H1 (cell line): ENCODE measurements at regions not wholly inside any gene's neighbourhood (a gene's known extent, or its start where the extent isn't known, plus 50 kb on each side); places are given as distances from the start of the nearest gene placed in this dataset.

ENCODE experiments used
- CTCF ChIA-PET: fragments of 300-600 bp; sonication (Branson Sonifier 250); formaldehyde crosslinking; loops from one replicate; lab custom pipeline; 2021; ENCODE audit not compliant: partially characterized antibody; lab: Charles Lee
- POLR2A ChIA-PET: fragments of 300-600 bp; sonication (Branson Sonifier 250); formaldehyde crosslinking; loops from one replicate; lab custom pipeline; 2021; ENCODE audit warnings: inconsistent platforms; ENCODE audit not compliant: partially characterized antibody; lab: Charles Lee
- DNase-seq, 2 experiments: peaks; one replicate each; pipeline versions ENCODE4 v3.0.0 to v3.0.0-alpha.2; 2010 to 2022; ENCODE audit warnings: low spot score in 2 of 2, low read depth in 1 of 2, mixed read lengths in 1 of 2
- FAIRE-seq: peaks from 2 replicates; lab custom pipeline; 2011; peaks lifted over from hg19 to GRCh38; lab: Jason Lieb, UNC
- H2AFZ ChIP-seq: 2 replicates; pipeline ENCODE4 v1.8.1; 2012; ENCODE audit warnings: low read length, inconsistent platforms
- H2AK5ac ChIP-seq: 2 replicates; pipeline ENCODE4 v1.6.1; 2013; ENCODE audit warnings: low read depth, low read length
- H2BK120ac ChIP-seq: replicated peaks from 2 replicates; pipeline ENCODE3; 2013; ENCODE audit warnings: low read depth, low read length, inconsistent platforms
- H2BK12ac ChIP-seq: 2 replicates; pipeline ENCODE4 v1.6.1; 2013; ENCODE audit warnings: low read depth, low read length
- H2BK15ac ChIP-seq: 2 replicates; pipeline ENCODE4 v1.6.1; 2013; ENCODE audit warnings: low read length
- H2BK20ac ChIP-seq: 2 replicates; pipeline ENCODE4 v1.6.1; 2013; ENCODE audit warnings: low read length
- H2BK5ac ChIP-seq: 2 replicates; pipeline ENCODE4 v1.6.1; 2013; ENCODE audit warnings: low read depth, low read length
- H3K14ac ChIP-seq: 2 replicates; pipeline ENCODE4 v1.6.1; 2013; ENCODE audit warnings: inconsistent platforms; ENCODE audit not compliant: insufficient read length
- H3K18ac ChIP-seq: 2 replicates; pipeline ENCODE4 v1.6.1; 2013; ENCODE audit warnings: low read length; ENCODE audit errors: extremely low read depth
- H3K23ac ChIP-seq: 2 replicates; pipeline ENCODE4 v1.6.1; 2013; ENCODE audit warnings: inconsistent platforms; ENCODE audit not compliant: insufficient read length
- H3K23me2 ChIP-seq: 2 replicates; pipeline ENCODE4 v1.6.1; 2013; ENCODE audit warnings: low read depth, low read length
- H3K27ac ChIP-seq: 2 replicates; pipeline ENCODE4 v1.6.1; 2011; ENCODE audit warnings: low read depth, low read length, inconsistent platforms
- H3K27me3 ChIP-seq, 4 experiments: replicated peaks in 1 of 4; 1 replicate in 1 of 4; 2 replicates in 3 of 4; pipeline versions ENCODE4 v1.6.1 to v1.8.1; 2011 to 2013; ENCODE audit warnings: low read length in 3 of 4, mild to moderate bottlenecking in 3 of 4, inconsistent platforms in 2 of 4, mixed read lengths in 2 of 4, moderate library complexity in 1 of 4; ENCODE audit not compliant: control insufficient read depth in 3 of 4, insufficient read depth in 3 of 4; ENCODE audit errors: extremely low read depth in 1 of 4
- H3K36me3 ChIP-seq, 4 experiments: 2 replicates each; pipeline versions ENCODE4 v1.6.1 to v1.8.1; 2011 to 2013; ENCODE audit warnings: mild to moderate bottlenecking in 4 of 4, low read length in 3 of 4, moderate library complexity in 2 of 4, control low read depth in 1 of 4, inconsistent platforms in 1 of 4; ENCODE audit not compliant: insufficient read depth in 4 of 4, control insufficient read depth in 2 of 4
- H3K4ac ChIP-seq: replicated peaks from 2 replicates; pipeline ENCODE3; 2013; ENCODE audit warnings: low read length, low read depth, mixed read lengths, inconsistent platforms; ENCODE audit not compliant: insufficient read length
- H3K4me1 ChIP-seq, 4 experiments: replicated peaks in 1 of 4; 1 replicate in 1 of 4; 2 replicates in 3 of 4; pipeline versions ENCODE4 v1.6.1 to v1.8.1; 2011 to 2013; ENCODE audit warnings: low read length in 3 of 4, inconsistent platforms in 2 of 4, mixed read lengths in 1 of 4; ENCODE audit not compliant: insufficient read depth in 4 of 4, control insufficient read depth in 3 of 4
- H3K4me2 ChIP-seq, 2 experiments: 2 replicates each; pipeline versions ENCODE4 v1.6.1 to v1.8.1; 2011 to 2013; ENCODE audit warnings: low read depth in 2 of 2, low read length in 2 of 2, control low read depth in 1 of 2, inconsistent platforms in 1 of 2, mild to moderate bottlenecking in 1 of 2; ENCODE audit not compliant: insufficient read depth in 1 of 2
- H3K4me3 ChIP-seq, 4 experiments: fragments of 200-600, 300-600 bp in 1 of 4; sonication (generic), shearing (Covaris generic), sonication (Bioruptor Twin) in 1 of 4; 2 replicates each; pipeline versions ENCODE4 v1.5.1 to v1.8.1; 2011 to 2016; ENCODE audit warnings: low read length in 4 of 4, low read depth in 3 of 4, control low read depth in 2 of 4, inconsistent platforms in 2 of 4, mild to moderate bottlenecking in 2 of 4, mixed read lengths in 1 of 4, moderate library complexity in 1 of 4; ENCODE audit not compliant: insufficient read depth in 2 of 4; ENCODE audit errors: extremely low read depth in 1 of 4
- H3K56ac ChIP-seq: replicated peaks from 2 replicates; pipeline ENCODE3; 2013; ENCODE audit warnings: low read depth, mild to moderate bottlenecking, mixed read lengths, low read length, inconsistent platforms; ENCODE audit not compliant: insufficient read length
- H3K79me1 ChIP-seq: 2 replicates; pipeline ENCODE4 v1.6.1; 2013; ENCODE audit warnings: low read depth, low read length, control low read depth
- H3K79me2 ChIP-seq, 2 experiments: 2 replicates each; pipeline versions ENCODE4 v1.6.1 to v1.8.1; 2012 to 2013; ENCODE audit warnings: low read length in 2 of 2, mild to moderate bottlenecking in 2 of 2, inconsistent platforms in 1 of 2; ENCODE audit not compliant: insufficient read depth in 2 of 2, control insufficient read depth in 1 of 2
- H3K9ac ChIP-seq, 4 experiments: replicated peaks in 1 of 4; 1 replicate in 1 of 4; 2 replicates in 3 of 4; pipeline versions ENCODE4 v1.6.1 to v1.8.1; 2011 to 2013; ENCODE audit warnings: low read depth in 3 of 4, low read length in 3 of 4, control low read depth in 2 of 4, mild to moderate bottlenecking in 2 of 4, moderate library complexity in 2 of 4, inconsistent platforms in 1 of 4; ENCODE audit errors: extremely low read depth in 1 of 4
- H3K9me3 ChIP-seq, 2 experiments: 2 replicates each; pipeline versions ENCODE4 v1.6.1 to v1.8.1; 2012 to 2013; ENCODE audit warnings: mild to moderate bottlenecking in 2 of 2, moderate library complexity in 2 of 2, control low read depth in 1 of 2, inconsistent platforms in 1 of 2, low read depth in 1 of 2, low read length in 1 of 2, mixed read lengths in 1 of 2; ENCODE audit not compliant: insufficient read depth in 2 of 2
- H4K20me1 ChIP-seq, 2 experiments: replicated peaks in 1 of 2; 2 replicates each; pipeline versions ENCODE3 to v1.8.1; 2011 to 2013; ENCODE audit warnings: inconsistent platforms in 2 of 2, low read length in 2 of 2, mild to moderate bottlenecking in 1 of 2; ENCODE audit not compliant: insufficient read depth in 2 of 2, control insufficient read depth in 1 of 2
- H4K5ac ChIP-seq: 2 replicates; pipeline ENCODE4 v1.6.1; 2013; ENCODE audit warnings: low read length, low read depth, mixed read lengths, inconsistent platforms; ENCODE audit not compliant: insufficient read length
- H4K8ac ChIP-seq: 2 replicates; pipeline ENCODE4 v1.8.0; 2013; ENCODE audit warnings: mild to moderate bottlenecking, moderate library complexity, low read length, inconsistent platforms; ENCODE audit not compliant: insufficient read depth; ENCODE audit errors: extremely low read depth
- H4K91ac ChIP-seq: replicated peaks from 2 replicates; pipeline ENCODE3; 2013; ENCODE audit warnings: low read length, mixed read lengths, inconsistent platforms; ENCODE audit not compliant: insufficient read length
- HDAC6 ChIP-seq: IDR thresholded peaks from one replicate; pipeline ENCODE4 v1.7.1; 2012; ENCODE audit warnings: low read depth, mild to moderate bottlenecking, inconsistent platforms, low read length, moderate library complexity
- RAD21 ChIP-seq, 2 experiments: IDR thresholded peaks in 1 of 2; conservative IDR thresholded peaks in 1 of 2; 2 replicates each; pipeline ENCODE4 v1.6.1; 2011; ENCODE audit warnings: low read depth in 2 of 2, low read length in 2 of 2, improper control_type of control experiment in 1 of 2, inconsistent platforms in 1 of 2, mild to moderate bottlenecking in 1 of 2, moderate library complexity in 1 of 2
- SAP30 ChIP-seq: fragments of 300-600 bp; sonication (generic); IDR thresholded peaks from 2 replicates; pipeline ENCODE4 v1.7.1; 2012; ENCODE audit warnings: low read length, moderate library complexity, mild to moderate bottlenecking, inconsistent platforms; ENCODE audit not compliant: insufficient read depth, insufficient replicate concordance
- SRF ChIP-seq: IDR thresholded peaks from 2 replicates; pipeline ENCODE4 v1.6.1; 2011; ENCODE audit warnings: mild to moderate bottlenecking, low read depth, low read length, moderate library complexity
- WGBS, 2 experiments: shearing (Covaris generic) in 1 of 2; methylation state at CpG; one replicate each; pipeline versions ENCODE4 v1.1.6 to v1.1.7; 2013 to 2015; ENCODE audit warnings: low lambda C conversion rate in 2 of 2, mixed read lengths in 2 of 2, inconsistent platforms in 1 of 2, low coverage in 1 of 2, missing lambda C conversion rate in 1 of 2; ENCODE audit not compliant: insufficient replicate concordance in 2 of 2, insufficient coverage in 1 of 2, insufficient read length in 1 of 2; ENCODE audit errors: extremely low coverage in 1 of 2, missing lambda C conversion rate in 1 of 2; 5-methylcytosine and 5-hydroxymethylcytosine counted together

DNA sequence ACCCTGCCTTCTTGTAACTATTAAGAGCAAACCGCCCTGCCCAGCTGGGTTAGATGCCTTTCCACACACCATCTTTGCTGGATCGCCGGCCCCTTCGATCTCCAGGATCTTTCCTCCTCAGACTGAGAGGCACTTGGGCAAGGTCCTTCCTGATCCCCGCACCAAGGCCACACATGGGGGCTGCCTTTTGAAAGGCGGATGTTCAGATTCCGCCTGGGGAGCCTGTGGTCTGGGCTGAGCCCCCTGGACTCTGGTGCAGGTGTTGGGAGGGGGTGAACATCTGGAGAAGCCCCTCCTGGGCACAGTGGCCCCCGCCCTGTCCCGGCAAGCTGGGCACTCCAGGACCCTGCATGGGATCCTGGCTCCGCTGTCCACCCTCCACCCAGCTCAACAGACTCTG lies 135.4 kb upstream of the HDAC4 start:
- Histone ChIP-seq H3K4me2 (no peak overlapping the region), H3K4ac (no peak overlapping the region), H3K23me2 (no peaks in the 10 kb centered on the region), H2BK15ac (no peak overlapping the region), H3K79me2 (no peaks in the 10 kb centered on the region), H3K4me1 (peaks cover 0 to 3% (median under 1%) of the 10 kb centered on the region in 4 experiments; a peak in 3 of 7 replicates), H3K9ac (no peak overlapping the region), H3K23ac (no peak overlapping the region), H4K91ac (no peak overlapping the region), H3K79me1 (no peaks in the 10 kb centered on the region), H3K27ac (no peak overlapping the region), H3K4me3 (no peak overlapping the region), H2BK120ac (no peak overlapping the region), H4K20me1 (peaks cover 0 to 1% of the 10 kb centered on the region in 2 experiments), H3K18ac (no peak overlapping the region), H2BK12ac (no peak overlapping the region), H4K5ac (no peak overlapping the region), H2BK20ac (no peak overlapping the region), H4K8ac (no peak overlapping the region), H3K27me3 (peaks cover 0 to 2% (median 0%) of the 10 kb centered on the region in 4 experiments; a peak in 1 of 7 replicates), H2BK5ac (no peak overlapping the region), H3K14ac (no peak overlapping the region), H3K56ac (no peak overlapping the region), H3K9me3 (peaks cover 0 to 4% of the 10 kb centered on the region in 2 experiments; a peak in 1 of 4 replicates), H2AFZ (no peak overlapping the region), H3K36me3 (no peaks in the 10 kb centered on the region; a peak in 1 of 8 replicates), H2AK5ac (no peak overlapping the region)
- POLR2A ChIA-PET = no interaction called here
- FAIRE-seq (no peak), DNase-seq (no peak)
- CTCF ChIA-PET = no interaction called here
- WGBS, 2 experiments = 93% methylated on average over 10 of the region's 10 CpGs; no CpG with 5 or more reads in 1 of the 2 experiments
- TF ChIP-seq SRF (no peak), RAD21 (IDR thresholded peaks at IDR 0.05 in 1 of 2, conservative IDR thresholded peaks at IDR 0.05 in 1 of 2; ENCODE audit: low read depth in 2 of 2, low read length in 2 of 2) (no peak), HDAC6 (no peak), SAP30 (no peak)
